LoVo (cell line): ENCODE measurements at regions not wholly inside any gene's neighbourhood (a gene's known extent, or its start where the extent isn't known, plus 50 kb on each side); places are given as distances from the start of the nearest gene placed in this dataset.
"Not testable (repeated sequence)": the region's sequence is repeated elsewhere in the genome, so short reads cannot be mapped to it uniquely, and the experiment has no call there.

ENCODE experiments used
- DNase-seq: peaks from one replicate; pipeline ENCODE4 v3.0.0-alpha.2; 2016; ENCODE audit warnings: low spot score

DNA sequence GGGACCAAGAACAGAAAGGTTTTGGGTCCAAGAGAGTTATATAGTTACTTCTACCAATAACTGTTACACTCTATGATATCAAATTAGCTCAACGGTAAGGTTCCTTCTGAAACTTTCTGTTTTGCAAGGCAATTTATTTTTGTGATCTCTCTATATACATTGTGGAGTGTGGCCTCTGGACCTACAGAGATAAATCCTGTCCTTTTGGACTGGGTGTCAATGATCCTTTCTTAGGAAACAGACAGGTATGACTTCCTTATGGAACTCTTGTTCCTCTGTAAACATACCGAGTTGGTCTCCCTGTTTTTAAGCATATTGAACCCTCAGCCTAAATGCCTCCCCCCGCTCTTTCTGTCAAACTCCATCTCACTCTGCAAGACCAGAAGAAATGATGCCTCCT is 1117.8 kb downstream of the BCL11A start:
- DNase-seq, result no peak

DNA sequence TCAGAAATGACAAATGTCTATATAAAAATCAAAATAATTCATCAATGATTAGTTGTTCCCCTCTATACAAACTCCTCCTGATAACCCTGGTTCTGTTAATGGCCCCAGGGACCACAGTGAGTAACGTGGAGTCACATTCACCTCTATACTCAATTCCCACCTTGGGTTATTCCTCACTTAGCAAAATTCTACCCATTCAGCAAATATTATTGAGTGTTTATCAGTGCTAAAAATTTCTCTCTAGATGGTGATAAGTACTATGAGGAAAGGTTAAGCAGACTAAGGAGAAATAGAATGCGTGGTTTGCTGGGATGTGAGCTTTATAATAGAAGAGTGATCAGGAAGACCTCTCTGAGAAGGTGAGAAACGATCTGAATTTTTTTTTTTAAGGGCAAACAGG is 1124.5 kb downstream of the BCL11A start:
- no peak for DNase-seq

DNA sequence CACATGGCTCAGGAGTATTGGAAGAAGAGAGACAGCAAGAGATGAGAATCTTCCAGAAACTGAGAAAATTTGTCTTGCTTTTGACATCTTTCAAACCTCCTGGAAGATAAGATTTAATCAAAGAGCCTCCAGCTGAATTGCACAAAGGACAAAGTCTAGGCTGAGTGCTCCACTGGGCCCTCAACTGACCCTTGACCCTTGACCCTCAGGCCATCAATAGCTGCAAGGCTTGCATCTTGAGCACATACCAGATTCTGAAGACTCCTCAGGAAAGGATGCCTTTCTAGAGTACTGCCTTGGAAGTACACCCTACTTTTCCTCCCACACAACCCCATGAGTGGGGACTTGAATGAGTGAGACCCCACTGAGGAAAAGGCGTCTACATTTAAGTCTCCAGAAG is 1125.5 kb downstream of the BCL11A start:
- no peak for DNase-seq

DNA sequence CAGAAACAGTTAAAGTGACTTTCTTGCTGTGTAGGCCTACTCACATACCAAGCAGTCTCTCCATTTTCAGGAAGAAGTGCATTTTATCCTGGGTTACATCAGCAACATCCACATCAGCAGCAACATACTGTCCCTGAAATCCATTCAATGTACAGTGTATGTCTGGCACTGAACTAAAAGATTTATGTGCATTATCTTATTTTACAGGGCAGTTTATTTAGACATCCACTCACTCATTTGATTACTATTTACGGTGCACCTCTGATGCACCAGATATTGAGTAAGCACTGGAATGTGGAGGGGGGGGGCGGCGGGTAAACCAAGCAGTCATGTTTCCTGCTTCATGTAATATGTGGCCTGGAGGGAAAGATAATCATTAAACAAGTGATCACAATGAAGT is 1128.2 kb downstream of the BCL11A start:
- DNase-seq, result no peak

DNA sequence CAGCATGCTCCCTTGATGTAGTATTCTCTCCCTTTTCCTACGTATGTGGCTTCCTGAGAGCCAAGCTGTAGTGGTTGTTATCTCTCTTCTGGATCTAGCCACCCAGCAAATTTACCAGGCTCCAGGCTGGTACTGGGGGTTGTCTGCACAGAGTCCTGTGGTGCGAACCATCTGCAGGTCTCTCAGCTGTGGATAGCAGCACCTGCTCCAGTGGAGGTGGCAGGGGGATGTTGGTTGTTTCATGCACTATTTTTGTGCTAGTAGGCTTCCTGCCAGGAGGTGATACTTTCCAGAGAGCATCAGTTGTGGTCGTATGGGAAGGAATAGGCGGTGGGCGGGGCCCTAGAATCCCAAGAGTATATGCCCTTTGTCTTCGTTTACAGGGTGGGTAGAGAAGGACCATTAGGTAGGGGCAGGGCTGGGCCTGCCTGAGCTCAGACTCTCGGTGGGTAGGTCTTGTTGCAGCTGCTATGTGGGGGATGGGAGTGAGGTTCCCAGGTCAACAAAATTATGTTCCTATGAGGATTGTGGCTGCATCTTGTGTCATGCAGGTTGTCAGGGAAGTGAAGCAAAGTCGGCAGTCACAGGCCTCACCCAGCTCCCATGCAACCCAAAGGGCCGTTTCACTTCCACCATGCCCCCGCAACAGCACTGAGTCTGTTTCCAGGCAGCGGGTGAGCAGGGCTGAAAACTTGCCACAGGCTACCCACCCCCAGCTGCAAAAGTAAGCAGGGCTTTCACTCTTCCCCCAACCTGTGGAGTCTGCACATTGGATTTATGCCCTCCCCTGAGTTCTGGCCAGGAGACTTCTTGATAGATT is 1139.5 kb downstream of the BCL11A start:
- DNase-seq, result no peak

DNA sequence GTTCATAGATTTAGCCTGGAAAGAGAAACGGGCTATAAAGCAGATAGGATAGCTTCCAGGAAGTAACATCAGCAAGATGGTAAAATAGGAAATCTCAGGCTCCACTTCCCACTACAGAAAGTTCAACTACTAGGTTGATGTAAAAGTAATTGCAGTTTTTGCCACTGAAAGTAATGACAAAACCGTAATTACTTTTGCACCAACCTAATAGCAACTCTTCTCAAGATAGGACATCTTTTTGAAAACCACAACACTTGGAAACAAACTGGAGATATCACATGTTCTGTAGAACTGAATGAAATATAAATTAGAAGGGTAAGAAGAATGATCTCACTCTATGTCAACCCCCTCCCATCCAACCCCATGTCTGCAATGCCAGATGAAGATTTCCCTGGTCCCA is 1154.3 kb downstream of the BCL11A start:
- no peak for DNase-seq

DNA sequence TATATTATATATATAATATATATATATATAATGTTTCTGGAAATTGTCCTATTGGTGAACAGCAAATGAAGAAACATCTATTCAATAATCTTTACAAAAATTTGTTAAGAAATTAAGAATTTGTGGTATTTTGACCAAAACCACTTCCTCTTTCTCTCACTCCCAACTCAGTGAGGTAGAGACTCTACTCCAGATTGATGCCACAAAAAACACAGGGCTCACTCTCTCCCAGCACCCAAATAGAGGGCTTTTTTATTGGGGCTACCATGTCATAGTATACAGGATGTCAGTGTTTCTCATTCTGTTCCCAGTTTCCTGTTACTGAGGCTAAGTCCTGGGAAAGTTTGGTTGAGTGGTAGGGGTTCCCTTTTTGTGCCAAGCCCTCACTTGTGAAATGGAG is 1155.4 kb downstream of the BCL11A start:
- DNase-seq, result no peak

DNA sequence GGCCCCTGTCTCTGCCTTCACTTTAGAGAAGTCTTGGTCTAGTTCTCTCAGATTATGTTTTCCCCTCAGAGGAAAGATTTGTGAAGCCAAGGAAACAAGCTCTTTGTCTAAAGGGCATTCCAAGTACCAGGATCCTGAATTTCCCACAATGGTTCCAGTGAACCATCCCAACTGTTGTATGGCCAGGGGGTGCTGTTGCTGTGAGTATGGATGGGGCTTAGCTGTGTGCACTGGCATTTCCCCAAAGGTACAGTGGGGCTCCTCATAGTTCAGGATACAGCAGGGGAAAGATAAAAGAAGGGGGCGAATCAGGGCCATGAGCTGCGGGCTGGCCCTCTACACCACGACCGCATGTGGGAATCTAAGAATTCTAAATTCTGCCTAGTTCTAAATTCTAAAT is 1154.0 kb upstream of the FANCL start:
- no peak for DNase-seq

DNA sequence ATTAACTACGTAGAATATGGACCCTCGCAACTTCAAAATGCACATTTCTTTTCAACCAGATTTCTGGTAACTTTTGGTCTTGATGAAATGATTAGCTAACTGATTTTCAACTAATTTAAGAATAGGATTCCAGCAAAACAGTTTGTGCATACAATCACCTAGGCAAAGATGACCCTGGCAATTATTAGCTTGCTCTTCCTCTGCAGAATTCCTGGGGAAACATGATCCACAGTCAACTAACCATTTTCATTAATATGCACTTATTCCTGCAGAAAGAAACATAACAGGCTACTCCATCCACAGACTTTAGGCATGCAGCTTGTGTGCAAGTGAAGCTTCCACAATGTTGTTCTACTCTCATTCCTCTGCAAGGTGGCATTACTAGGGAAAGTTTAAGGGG is 1150.8 kb upstream of the FANCL start:
- no peak for DNase-seq

DNA sequence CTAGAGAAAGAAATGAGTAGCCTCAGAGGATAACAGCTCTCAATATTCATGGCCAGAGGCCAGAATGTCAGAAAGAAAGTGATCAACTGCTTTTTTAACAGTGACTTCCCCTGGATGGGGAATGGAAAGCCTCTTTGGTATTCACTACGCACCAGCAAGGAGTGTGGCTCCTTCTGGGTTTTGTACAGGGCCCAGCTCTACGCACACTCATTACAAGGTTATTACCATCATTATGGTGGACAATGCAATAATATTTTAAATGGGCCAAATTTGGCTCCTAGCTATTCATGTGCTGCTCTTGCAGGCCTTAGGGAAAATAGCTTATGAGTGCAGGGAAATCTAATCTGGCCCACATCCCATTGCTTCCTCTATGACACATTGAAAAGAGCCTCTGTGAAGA is 1149.5 kb upstream of the FANCL start:
- no peak for DNase-seq

DNA sequence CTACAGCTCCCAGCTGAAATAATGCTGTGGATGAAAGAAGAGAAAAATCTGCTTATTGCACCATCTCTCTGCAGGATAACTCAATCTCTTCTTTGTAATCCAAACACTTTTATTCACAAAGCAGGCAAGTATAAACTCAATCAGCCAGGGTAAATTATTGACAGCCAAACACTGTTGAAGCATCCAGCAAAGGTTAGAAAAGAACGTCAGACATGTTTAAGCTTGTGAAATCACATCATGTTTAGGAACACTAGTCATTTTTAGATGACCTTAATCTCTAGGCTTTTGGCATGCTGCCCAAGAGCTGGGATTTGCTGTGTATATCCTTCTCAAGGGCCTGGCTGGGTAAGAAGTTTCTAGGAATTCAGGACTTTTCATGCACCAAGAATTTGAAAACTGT is 1148.1 kb upstream of the FANCL start:
- DNase-seq, result no peak

DNA sequence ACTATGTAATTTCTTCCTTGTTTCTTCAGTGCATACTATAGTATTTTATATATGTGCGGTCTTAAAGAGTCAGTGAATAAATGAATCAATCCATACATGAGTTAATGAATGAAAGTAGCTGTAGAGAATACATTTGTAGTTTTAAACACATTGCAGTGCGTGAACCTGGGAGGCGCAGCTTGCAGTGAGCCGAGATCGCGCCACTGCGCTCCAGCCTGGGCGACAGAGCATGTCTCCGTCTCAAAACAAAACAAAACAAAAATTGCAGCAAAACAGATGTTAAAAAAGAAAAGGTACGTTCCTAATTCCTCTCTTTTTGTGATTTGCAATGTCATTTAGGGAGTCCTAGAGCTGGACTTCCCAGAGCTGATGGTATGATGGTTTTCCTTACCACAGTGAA is 1144.8 kb upstream of the FANCL start:
- no peak for DNase-seq

DNA sequence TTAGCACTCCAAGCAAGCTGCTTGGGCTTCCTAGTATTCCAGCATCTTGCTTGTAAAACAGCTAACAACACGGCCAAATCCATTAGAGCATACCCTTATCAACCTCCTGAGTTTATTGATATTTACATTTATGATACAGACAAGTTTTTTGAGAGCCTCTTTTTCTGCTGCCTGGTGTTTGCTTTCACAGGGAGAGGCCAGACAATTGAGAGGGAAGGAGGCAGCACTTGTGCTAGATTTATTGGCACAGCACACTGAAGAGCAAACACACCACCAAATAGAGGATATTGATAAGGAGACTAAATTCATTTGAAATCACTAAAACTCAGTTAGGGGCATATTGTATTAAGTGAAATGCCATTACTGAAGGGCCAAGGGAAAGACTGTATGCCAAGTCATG is 1142.3 kb upstream of the FANCL start:
- DNase-seq, result no peak

DNA sequence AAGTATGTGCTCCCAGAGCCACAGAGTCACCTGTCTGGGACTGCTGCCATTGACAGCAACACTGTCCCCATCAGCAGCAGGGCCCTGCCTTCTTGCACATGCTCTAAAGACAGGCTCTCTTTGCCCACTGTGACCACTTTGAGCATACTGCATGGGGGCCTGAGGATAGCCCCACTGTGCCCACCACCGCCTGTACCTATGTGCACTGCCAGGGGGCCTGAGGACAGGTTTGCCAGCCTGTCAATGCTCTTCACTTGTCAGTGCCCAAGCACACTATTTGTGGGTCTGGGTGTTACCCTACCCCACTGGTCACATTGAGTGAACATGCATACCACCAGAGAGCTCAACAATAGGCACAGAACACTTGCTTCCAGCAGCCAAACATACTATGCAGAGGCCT is 1137.0 kb upstream of the FANCL start:
- DNase-seq, result no peak

DNA sequence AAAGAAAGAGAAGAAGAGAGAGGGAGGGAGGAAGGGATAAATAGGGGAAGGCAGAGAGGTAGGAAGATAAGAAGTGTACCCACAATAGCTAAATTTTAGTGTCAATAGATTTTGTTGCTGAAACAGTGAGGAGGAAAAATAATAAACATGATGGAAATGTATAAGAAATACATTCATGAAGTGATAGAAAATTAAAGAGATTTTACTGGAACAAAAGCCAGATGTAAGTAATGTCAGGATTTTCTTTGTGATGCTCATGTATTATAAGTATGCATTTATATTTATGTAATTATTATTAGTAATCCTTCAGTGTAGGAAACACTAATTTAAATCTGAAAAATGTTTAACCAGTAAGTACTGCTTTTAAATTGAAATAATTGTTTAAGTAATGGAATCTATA is 1125.2 kb upstream of the FANCL start:
- DNase-seq, result no peak

DNA sequence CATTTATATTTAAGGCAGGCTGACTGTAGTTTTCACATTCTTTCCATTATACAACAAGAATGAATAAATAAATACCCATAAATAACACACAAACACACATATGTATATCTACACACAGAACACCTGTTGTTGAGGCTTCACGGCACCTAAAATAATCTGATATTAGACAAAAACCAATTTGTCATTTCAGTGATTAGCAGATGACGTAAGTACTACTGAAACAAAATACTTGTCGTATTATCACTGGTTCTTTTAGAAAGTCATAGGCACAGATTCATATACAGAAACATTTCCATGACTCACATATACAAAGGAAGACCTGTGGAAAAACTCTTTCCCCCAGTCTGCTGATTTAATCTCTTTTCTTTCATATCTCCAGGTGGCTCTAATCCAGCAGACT is 1113.4 kb upstream of the FANCL start:
- no peak for DNase-seq

DNA sequence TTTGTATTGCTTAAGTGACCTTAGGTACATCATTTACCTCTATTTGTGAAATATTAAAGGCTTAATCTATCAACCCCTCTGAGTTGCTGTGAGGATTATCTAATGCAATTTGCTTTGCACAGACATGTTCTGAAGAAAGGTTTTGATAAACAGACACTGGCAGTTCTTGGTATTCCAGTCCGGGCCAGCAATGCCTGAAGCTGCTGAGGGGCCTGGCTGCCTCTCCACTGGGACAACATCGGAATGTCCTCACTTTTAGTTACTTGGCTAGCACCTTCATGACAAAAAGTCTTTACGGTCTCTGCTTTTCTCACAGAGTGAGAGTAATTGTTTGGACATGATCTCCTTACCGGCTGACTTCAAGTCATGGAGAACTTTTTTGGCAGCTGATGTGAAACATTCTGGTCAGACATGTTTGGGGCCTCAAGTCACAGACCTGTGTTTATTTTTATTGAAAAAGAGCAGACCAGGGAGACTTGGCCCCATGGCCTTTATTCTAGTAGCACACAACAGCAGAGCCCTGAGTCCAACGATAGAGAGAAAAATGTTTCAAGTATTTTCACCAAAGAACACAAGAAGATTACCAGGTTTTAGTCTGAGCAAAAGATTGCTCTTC is 1112.3 kb upstream of the FANCL start:
- no peak for DNase-seq

DNA sequence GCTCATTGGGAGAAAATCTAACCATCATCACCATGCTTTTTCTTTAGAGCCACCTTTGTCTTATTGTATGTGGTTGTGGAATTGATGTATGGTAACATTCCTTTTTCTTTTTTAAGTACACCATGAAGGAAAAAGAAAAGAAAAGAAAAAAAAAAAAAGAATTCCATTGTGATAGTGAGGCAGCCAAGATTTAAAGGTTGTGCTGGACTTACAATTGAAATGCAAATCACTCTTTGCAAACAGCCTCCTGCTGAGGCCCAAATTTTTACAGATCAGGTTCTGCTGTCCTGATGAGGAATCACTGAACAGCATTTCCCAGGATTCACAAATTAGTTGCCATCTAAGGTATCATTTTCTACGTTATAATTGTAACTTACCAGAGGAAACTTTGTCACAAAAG is 1101.0 kb upstream of the FANCL start:
- DNase-seq, result no peak

DNA sequence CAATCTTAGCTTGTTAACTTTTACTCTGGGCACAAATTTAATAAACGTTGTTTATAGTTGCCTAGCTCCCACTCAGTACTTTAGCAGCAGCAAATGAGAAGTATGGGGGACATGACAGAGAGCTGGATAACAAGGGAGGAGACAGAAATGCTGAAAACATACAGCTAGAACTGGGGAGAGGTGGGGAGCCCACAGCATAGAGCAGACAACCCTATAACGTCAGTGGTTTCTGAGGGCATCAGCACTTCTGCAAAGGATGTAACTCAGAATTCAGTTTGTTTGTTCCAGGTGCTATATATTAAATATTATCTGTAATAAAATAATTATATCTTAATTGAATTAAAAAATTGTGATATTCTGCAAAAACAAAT is 1098.7 kb upstream of the FANCL start:
- no peak for DNase-seq

DNA sequence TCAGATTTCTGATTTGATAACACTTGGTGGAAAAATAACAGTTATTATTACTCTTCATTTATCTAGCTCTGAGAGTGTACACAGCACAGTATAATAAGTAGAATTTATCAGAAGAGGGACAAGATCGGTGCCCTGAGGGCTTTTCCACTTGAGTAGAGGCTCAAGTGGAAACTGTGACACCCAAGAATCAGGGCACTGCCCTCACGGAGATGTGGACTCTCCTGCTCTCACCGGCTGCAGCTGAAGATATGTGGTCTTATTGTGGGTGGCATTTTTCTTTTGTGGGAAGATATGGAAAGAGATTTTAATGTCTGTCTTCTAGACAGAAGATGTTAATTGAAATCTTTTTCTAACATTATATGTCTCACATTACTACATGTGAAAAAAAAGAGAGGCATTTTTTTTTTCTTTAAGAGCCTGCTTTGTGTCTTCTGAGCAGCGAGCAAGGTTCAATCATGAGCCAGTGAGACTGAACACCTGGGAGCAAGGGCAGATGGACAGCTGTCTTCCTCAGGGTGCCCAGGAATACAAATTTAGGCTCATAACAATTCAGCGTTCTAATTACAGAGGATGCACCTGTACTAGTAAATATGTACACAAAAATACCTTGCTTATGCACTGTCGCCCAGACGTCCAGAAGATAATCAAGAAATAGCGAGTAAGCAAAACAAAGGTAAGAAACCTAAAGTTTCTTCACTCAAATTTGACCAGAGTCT is 1098.2 kb upstream of the FANCL start:
- no peak for DNase-seq

DNA sequence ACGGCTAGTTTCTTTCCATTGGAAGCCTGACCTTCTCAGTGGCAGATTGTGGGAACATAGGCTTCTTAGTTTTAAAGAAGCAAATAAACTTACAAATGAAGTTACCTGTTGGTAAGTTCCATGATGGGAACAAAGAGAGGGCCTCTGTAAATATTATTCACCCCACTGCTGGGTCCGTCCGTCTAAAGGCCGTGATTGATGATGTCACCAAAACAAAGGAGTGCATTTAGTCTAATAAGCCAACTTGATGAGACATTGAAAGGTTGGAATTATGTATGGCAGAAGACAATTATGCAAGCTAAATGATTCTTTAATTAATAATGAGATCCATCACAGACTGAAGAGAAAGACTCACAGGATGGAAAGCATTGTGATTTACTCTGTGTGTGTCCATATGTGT is 1091.9 kb upstream of the FANCL start:
- no peak for DNase-seq

DNA sequence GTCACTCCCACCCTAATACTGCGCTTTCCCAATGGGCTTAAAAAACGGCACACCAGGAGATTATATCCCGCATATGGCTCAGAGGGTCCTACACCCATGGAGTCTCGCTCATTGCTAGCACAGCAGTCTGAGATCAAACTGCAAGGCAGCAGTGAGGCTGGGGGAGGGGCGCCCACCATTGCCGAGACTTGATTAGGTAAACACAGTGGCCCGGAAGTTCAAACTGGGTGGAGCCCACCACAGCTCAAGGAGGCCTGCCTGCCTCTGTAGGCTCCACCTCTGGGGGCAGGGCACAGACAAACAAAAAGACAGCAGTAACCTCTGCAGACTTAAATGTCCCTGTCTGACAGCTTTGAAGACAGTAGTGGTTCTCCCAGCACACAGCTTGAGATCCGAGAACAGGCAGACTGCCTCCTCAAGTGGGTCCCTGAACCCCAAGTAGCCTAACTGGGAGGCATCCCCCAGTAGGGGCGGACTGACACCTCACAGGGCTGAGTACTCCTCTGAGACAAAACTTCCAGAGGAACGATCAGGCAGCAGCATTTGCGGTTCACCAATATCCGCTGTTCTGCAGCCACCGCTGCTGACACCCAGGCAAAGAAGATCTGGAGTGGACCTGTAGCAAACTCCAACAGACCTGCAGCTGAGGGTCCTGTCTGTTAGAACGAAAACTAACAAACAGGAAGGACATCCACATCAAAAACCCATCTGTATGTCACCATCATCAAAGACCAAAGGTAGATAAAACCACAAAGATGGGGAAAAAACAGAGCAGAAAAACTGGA is 1085.6 kb upstream of the FANCL start:
- DNase-seq, result not testable (repeated sequence)

DNA sequence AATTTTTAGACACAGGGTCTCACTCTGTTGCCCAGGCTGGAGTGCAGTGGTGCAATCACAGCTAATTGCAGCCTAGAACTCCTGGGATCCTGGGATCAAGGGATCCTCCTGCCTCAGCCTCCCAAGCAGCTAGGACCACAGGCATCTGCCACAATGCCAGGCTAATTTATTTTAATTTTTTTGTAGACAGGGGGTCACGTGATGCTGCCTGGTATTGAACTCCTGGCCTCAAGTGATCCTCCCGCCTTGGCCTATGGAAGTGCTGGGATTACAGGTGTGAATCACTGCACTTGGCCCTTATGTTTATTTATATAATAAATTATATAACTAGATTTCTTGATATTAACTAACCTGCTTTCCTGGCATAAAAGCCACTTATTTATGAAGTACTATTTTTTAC is 1081.7 kb upstream of the FANCL start:
- DNase-seq, result no peak
